GM10266 (cell line): ENCODE measurements at regions not wholly inside any gene's neighbourhood (a gene's known extent, or its start where the extent isn't known, plus 50 kb on each side); places are given as distances from the start of the nearest gene placed in this dataset.

ENCODE experiments used
- DNase-seq: peaks from one replicate; pipeline ENCODE4 v3.0.0; 2012; ENCODE audit errors: extremely low spot score
- CTCF ChIP-seq: IDR thresholded peaks from 2 replicates; pipeline ENCODE4 v1.5.1; 2012; ENCODE audit warnings: mild to moderate bottlenecking, low read depth; ENCODE audit not compliant: control insufficient read depth, insufficient read depth; ENCODE audit errors: missing control alignments

GRCh38 chr13:39815345-39816111 lies 160.1 kb downstream of the COG6 start:
- TF ChIP-seq CTCF: no peak
- no peak for DNase-seq

- DNase-seq: no peak
- no peak for TF ChIP-seq CTCF
Measured at GRCh38 chr13:39816936-39817335, 161.5 kb downstream of the COG6 start.

- DNase-seq: no peak
- no peak for TF ChIP-seq CTCF
Measured at GRCh38 chr13:39818953-39819352, 163.5 kb downstream of the COG6 start.

GRCh38 chr13:39820606-39821005 lies 165.1 kb downstream of the COG6 start:
- DNase-seq: no peak
- TF ChIP-seq CTCF: no peak

GRCh38 chr13:39821977-39822376 lies 166.5 kb downstream of the COG6 start:
- TF ChIP-seq CTCF: no peak
- DNase-seq: no peak

GRCh38 chr13:39822437-39822836 lies 167.0 kb downstream of the COG6 start:
- no peak for DNase-seq
- no peak for TF ChIP-seq CTCF

- DNase-seq: no peak
- TF ChIP-seq CTCF: no peak
Measured at GRCh38 chr13:39823063-39823713, 167.7 kb downstream of the COG6 start.
